ENCODE measurements at regions not wholly inside any gene's neighbourhood (a gene's known extent, or its start where the extent isn't known, plus 50 kb on each side); places are given as distances from the start of the nearest gene placed in this dataset.

DNA sequence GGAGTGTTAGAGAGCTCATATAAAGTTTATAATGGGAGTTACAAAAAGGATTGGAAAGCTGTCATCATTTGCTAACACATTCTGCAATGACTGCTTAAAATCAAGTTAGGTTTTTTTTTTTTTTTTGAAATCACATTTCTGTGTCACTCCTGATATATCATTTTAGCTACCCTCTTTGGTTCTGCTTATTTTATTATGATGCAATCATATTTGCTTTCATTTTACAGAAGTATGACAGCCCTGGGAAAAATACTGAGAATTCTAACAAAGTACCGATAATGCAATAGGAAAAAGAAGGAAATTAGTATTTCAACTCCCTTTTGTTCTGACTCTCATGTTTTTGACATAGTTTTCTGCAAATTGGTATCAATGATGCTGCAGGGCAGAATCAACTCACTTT is 71.6 kb upstream of the MDGA2 start:
- DNase-seq, result no peak

DNA sequence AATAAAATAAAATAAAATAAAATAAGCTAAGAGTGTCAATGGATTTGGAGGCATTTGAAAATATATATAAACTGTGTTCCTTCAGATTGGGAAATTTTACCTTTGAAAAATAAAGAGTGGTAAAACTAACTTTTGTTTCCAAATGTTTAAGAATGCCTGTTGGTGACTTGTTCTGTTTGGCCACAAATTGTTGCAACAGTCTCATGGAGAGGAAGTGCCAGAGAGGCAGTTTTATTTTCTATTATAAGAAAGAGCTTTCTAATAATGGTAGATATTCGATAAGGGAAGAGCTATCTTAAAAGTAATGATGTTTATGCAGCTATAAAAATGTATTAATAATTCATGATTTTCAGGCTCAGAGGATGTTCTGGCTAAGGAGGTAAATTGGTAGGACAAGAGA is 68.8 kb upstream of the MDGA2 start:
- no peak for DNase-seq

DNA sequence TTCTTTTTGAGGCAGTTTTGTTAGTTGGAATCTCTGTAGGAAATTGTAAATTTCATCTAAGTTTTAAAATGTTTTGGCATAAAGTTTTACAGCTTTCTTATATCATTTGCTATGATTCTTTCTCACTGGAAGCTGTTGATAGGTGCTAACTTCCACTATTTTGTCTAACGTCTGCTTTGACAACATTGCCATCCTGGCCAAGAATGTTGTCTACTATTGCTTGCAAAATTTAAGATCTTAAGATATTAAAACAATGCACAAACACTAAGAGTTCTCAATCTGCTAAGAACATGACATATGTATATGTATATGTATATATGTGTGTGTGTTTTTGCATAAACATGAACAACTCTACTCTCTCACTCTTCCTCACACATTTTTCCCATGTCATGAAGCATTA is 64.1 kb upstream of the MDGA2 start:
- no peak for DNase-seq

DNA sequence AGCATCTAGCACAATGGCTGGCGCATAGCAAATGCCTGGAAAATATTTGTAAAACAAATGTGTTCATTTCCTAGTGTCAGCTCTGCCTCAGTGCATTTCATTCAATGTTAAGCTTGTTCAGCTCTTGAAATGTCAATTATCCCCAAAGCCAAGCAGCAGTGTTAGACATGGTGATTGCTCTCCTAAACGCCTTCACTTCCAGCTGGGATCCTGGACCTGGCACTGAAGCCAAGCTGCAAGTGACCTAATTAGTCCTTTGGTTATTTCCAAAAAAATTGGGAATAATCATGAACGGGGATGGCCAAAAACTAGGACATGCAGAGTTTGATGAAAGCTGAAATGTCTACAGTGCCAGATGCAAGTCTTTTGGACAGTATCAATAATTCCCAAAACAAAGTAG is 54.9 kb upstream of the MDGA2 start:
- DNase-seq, result no peak

Measured in NCI-H2171 (cell line).